GM12892 (cell line): ENCODE measurements at regions not wholly inside any gene's neighbourhood (a gene's known extent, or its start where the extent isn't known, plus 50 kb on each side); places are given as distances from the start of the nearest gene placed in this dataset.

Source experiments
- POLR2A ChIP-seq: IDR thresholded peaks from 2 replicates; pipeline ENCODE4 v1.6.1; 2011; ENCODE audit warnings: low read depth, low read length, control low read depth
- POLR2AphosphoS5 ChIP-seq: IDR thresholded peaks from 2 replicates; pipeline ENCODE4 v1.6.1; 2011; ENCODE audit warnings: low read depth, low read length, control low read depth
- TAF1 ChIP-seq: IDR thresholded peaks from 2 replicates; pipeline ENCODE4 v1.6.1; 2011; ENCODE audit warnings: low read depth, mild to moderate bottlenecking, control low read depth, low read length, borderline replicate concordance

- TF ChIP-seq POLR2A: no peak
- no peak for TF ChIP-seq POLR2AphosphoS5
- no peak for TF ChIP-seq TAF1
These were observed 141.6 kb downstream of the TWIST2 start for GRCh38 chr2:238989484-238989883.
